Kidney (tissue), 13 donors: ENCODE measurements at regions not wholly inside any gene's neighbourhood (a gene's known extent, or its start where the extent isn't known, plus 50 kb on each side); places are given as distances from the start of the nearest gene placed in this dataset.

Experiments used
- DNase-seq, 5 donors: peaks; one replicate each; pipeline ENCODE4 v3.0.0-alpha.2; 2013 to 2020
- FAIRE-seq: peaks from 2 replicates; lab custom pipeline; 2012; peaks lifted over from hg19 to GRCh38; lab: Jason Lieb, UNC
- H3K27ac ChIP-seq, 2 donors: one replicate each; pipeline ENCODE4 v1.7.0; 2013; ENCODE audit warnings: low read depth in 2 of 2, low read length in 2 of 2, inconsistent platforms in 1 of 2
- H3K27me3 ChIP-seq: one replicate; pipeline ENCODE4 v1.7.1; 2013; ENCODE audit warnings: low read length, inconsistent platforms; ENCODE audit not compliant: control insufficient read depth, insufficient read depth
- H3K36me3 ChIP-seq, 3 donors: one replicate each; pipeline versions ENCODE4 v1.7.0 to v1.7.1; 2013; ENCODE audit warnings: low read length in 3 of 3, control low read depth in 1 of 3, inconsistent platforms in 1 of 3; ENCODE audit not compliant: insufficient read depth in 3 of 3, control insufficient read depth in 2 of 3
- H3K4me1 ChIP-seq, 3 donors: one replicate each; pipeline versions ENCODE4 v1.7.0 to v1.7.1; 2013; ENCODE audit warnings: low read length in 3 of 3, inconsistent platforms in 1 of 3, low read depth in 1 of 3; ENCODE audit not compliant: control insufficient read depth in 2 of 3, insufficient read depth in 2 of 3
- H3K4me3 ChIP-seq, 3 donors: one replicate each; pipeline versions ENCODE4 v1.7.0 to v1.8.1; 2013; ENCODE audit warnings: low read length in 3 of 3, control low read depth in 1 of 3, inconsistent platforms in 1 of 3
- H3K9ac ChIP-seq, 3 donors: one replicate each; pipeline versions ENCODE4 v1.7.0 to v1.7.1; 2013; ENCODE audit warnings: low read length in 3 of 3, control low read depth in 1 of 3, inconsistent platforms in 1 of 3
- H3K9me3 ChIP-seq, 3 donors: one replicate each; pipeline versions ENCODE4 v1.7.0 to v1.7.1; 2013; ENCODE audit warnings: low read length in 3 of 3, control low read depth in 1 of 3, inconsistent platforms in 1 of 3; ENCODE audit not compliant: control insufficient read depth in 2 of 3, insufficient read depth in 1 of 3
- intact Hi-C: fragments of 100-400 bp; cut with DNase I; formaldehyde crosslinking; loops from one replicate; pipeline ENCODE4 v1.11.1; 2022
- TF ChIP-seq, protein P1 (sequence below): IDR thresholded peaks from 3 replicates; pipeline ENCODE4 v1.5.1; 2012; ENCODE audit warnings: mild to moderate bottlenecking, moderate library complexity, borderline replicate concordance; ENCODE audit not compliant: insufficient read depth; ENCODE audit errors: extremely low read depth
- donor health status: control.
- donor health status: control.
- donor health status: control.
- donor health status: control.
- donor health status: control.
- donor health status: DM: yes; HTN: yes; CAD: no.
- donor health status: Normal renal cell carcinoma (clear cell type).

DNA sequence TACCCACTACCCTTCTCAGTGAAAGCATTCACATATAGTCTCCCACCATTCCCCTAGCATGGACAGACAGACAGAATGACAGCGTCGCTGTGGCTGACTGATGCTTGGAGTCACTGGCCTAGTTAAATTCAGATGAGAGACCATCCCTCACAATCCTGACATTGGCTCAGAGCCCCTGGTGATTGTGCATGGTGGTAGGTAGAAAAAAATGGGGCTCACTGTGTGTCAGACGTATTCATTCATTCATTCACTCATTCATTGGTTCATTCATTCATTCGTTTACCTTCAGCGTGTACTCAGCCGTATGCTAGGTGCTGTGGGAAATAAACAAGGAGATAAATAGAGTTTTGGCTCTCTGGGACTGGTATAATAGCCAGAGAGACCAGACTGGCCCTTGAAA lies 73.6 kb upstream of the CALM2 start:
- no peak for DNase-seq
- TF ChIP-seq, protein P1, sequence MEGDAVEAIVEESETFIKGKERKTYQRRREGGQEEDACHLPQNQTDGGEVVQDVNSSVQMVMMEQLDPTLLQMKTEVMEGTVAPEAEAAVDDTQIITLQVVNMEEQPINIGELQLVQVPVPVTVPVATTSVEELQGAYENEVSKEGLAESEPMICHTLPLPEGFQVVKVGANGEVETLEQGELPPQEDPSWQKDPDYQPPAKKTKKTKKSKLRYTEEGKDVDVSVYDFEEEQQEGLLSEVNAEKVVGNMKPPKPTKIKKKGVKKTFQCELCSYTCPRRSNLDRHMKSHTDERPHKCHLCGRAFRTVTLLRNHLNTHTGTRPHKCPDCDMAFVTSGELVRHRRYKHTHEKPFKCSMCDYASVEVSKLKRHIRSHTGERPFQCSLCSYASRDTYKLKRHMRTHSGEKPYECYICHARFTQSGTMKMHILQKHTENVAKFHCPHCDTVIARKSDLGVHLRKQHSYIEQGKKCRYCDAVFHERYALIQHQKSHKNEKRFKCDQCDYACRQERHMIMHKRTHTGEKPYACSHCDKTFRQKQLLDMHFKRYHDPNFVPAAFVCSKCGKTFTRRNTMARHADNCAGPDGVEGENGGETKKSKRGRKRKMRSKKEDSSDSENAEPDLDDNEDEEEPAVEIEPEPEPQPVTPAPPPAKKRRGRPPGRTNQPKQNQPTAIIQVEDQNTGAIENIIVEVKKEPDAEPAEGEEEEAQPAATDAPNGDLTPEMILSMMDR: no peak
- no peak overlapping the region for H3K4me3 ChIP-seq
- H3K9ac ChIP-seq: no peak overlapping the region
- no peaks in the 10 kb centered on the region for H3K36me3 ChIP-seq
- no peak overlapping the region for H3K27ac ChIP-seq
- no peaks in the 10 kb centered on the region for H3K9me3 ChIP-seq
- no peak for FAIRE-seq
- no peaks in the 10 kb centered on the region for H3K27me3 ChIP-seq
- H3K4me1 ChIP-seq: no peaks in the 10 kb centered on the region
- intact Hi-C loops: no loop called here

GRCh38 chr2:47249157-47249900 lies 73.0 kb upstream of the CALM2 start:
- H3K27me3 ChIP-seq: no peaks in the 10 kb centered on the region
- no peaks in the 10 kb centered on the region for H3K4me1 ChIP-seq
- intact Hi-C loops: no loop called here
- no peak overlapping the region for H3K4me3 ChIP-seq
- TF ChIP-seq, protein P1: no peak
- no peaks in the 10 kb centered on the region for H3K9me3 ChIP-seq
- H3K27ac ChIP-seq: no peak overlapping the region
- H3K36me3 ChIP-seq: no peaks in the 10 kb centered on the region
- no peak for FAIRE-seq
- no peak overlapping the region for H3K9ac ChIP-seq
- DNase-seq: no peak

- Histone ChIP-seq H3K27ac (no peak overlapping the region), H3K9ac (no peak overlapping the region), H3K9me3 (no peaks in the 10 kb centered on the region), H3K4me3 (no peak overlapping the region), H3K27me3 (no peaks in the 10 kb centered on the region), H3K4me1 (no peaks in the 10 kb centered on the region), H3K36me3 (no peaks in the 10 kb centered on the region)
- no peak for DNase-seq
- TF ChIP-seq, protein P1: no peak
- intact Hi-C loops: no loop called here
- no peak for FAIRE-seq
Measured at GRCh38 chr2:47243596-47244323, 67.4 kb upstream of the CALM2 start.
